Type B pancreatic cell (in vitro differentiated cells): ENCODE measurements at regions not wholly inside any gene's neighbourhood (a gene's known extent, or its start where the extent isn't known, plus 50 kb on each side); places are given as distances from the start of the nearest gene placed in this dataset.
A peak's percentile ranks its signal among the peaks of the same experiment; 100 is the strongest.

Source experiments
- DNase-seq: peaks from one replicate; pipeline ENCODE4 v3.0.0; 2021; ENCODE audit warnings: mixed read lengths; ENCODE audit not compliant: unreplicated experiment; ENCODE audit errors: extremely low spot score
- H3K27ac Mint-ChIP-seq: 2 replicates; pipeline ENCODE4 v1.8.0; 2021; ENCODE audit warnings: mild to moderate bottlenecking, mixed read lengths
- H3K27me3 Mint-ChIP-seq: 2 replicates; pipeline ENCODE4 v1.8.0; 2021; ENCODE audit warnings: mixed read lengths
- H3K36me3 Mint-ChIP-seq: 2 replicates; pipeline ENCODE4 v1.8.0; 2021; ENCODE audit warnings: mixed read lengths
- H3K4me1 Mint-ChIP-seq: one replicate; pipeline ENCODE4 v1.8.0; 2021; ENCODE audit warnings: mixed read lengths; ENCODE audit not compliant: unreplicated experiment
- H3K4me3 Mint-ChIP-seq: 2 replicates; pipeline ENCODE4 v1.8.0; 2021; ENCODE audit warnings: mild to moderate bottlenecking, mixed read lengths
- H3K9me3 Mint-ChIP-seq: 2 replicates; pipeline ENCODE4 v1.8.0; 2021; ENCODE audit warnings: mixed read lengths
- TF ChIP-seq, protein P1 (sequence below): fragments of 200-600 bp; sonication (generic); conservative IDR thresholded peaks from 2 replicates; pipeline ENCODE4 v1.5.0; 2021; ENCODE audit warnings: antibody characterized with exemption, mild to moderate bottlenecking

- TF ChIP-seq, protein P1, sequence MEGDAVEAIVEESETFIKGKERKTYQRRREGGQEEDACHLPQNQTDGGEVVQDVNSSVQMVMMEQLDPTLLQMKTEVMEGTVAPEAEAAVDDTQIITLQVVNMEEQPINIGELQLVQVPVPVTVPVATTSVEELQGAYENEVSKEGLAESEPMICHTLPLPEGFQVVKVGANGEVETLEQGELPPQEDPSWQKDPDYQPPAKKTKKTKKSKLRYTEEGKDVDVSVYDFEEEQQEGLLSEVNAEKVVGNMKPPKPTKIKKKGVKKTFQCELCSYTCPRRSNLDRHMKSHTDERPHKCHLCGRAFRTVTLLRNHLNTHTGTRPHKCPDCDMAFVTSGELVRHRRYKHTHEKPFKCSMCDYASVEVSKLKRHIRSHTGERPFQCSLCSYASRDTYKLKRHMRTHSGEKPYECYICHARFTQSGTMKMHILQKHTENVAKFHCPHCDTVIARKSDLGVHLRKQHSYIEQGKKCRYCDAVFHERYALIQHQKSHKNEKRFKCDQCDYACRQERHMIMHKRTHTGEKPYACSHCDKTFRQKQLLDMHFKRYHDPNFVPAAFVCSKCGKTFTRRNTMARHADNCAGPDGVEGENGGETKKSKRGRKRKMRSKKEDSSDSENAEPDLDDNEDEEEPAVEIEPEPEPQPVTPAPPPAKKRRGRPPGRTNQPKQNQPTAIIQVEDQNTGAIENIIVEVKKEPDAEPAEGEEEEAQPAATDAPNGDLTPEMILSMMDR: no peak
- H3K27me3 Mint-ChIP-seq: no peaks in the 10 kb centered on the region
- H3K36me3 Mint-ChIP-seq: peaks cover 3% of the 10 kb centered on the region
- no peak for DNase-seq
- peaks cover 18% of the 10 kb centered on the region for H3K4me1 Mint-ChIP-seq
- H3K27ac Mint-ChIP-seq: no peak overlapping the region
- no peak overlapping the region for H3K4me3 Mint-ChIP-seq
- H3K9me3 Mint-ChIP-seq: peaks cover 5% of the 10 kb centered on the region
These were observed 280.4 kb downstream of the SETD4 start for GRCh38 chr21:35779690-35780570.

DNA sequence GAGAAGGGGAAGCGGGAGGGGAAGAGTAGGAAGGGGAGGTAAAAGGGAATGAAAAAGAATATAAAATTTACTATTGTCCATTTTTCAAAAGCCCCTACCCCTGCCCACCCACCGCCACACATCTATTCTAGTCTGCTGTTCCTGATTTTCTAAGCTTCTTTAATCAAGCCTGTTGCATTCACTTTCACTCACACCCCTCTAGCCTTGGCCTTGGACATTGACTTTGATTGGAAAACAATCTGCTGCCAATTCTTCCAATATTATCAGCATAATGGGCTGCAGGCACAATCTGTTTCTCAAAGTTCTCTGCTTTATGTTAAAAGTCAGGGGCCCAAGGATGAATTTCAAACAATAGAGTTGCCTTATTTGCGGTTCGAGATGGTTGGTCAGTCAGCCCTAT is 281.2 kb downstream of the SETD4 start:
- Mint-ChIP-seq H3K9me3 (peaks cover 5% of the 10 kb centered on the region), H3K27me3 (no peaks in the 10 kb centered on the region), H3K4me3 (no peak overlapping the region), H3K36me3 (peaks cover 3% of the 10 kb centered on the region), H3K4me1 (peaks cover 18% of the 10 kb centered on the region), H3K27ac (no peak overlapping the region)
- TF ChIP-seq, protein P1: no peak
- DNase-seq: no peak

DNA sequence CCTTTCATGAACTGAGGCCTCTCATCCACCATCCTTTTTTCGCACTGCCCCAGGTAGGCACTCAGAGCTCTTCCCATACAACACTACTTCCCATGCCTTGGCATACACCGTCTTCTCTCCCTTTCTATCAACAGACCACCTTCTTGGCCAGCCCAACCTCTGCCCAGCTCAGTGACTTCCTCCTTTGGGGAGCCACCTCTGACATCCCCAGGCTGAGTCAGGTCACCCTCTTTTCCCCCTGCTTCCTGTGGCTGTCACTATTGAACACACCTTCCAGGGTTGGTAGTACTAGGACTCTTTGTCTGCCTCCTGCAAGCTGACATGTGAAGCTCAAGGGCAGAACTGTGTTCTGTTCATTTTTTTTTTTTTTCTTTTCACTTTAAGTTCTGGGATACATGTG is 283.2 kb downstream of the SETD4 start:
- Mint-ChIP-seq H3K9me3 (peaks cover 5% of the 10 kb centered on the region), H3K4me3 (no peak overlapping the region), H3K27me3 (no peaks in the 10 kb centered on the region), H3K36me3 (peaks cover 3% of the 10 kb centered on the region), H3K4me1 (peaks cover 14% of the 10 kb centered on the region), H3K27ac (no peak overlapping the region)
- TF ChIP-seq, protein P1: no peak
- no peak for DNase-seq

GRCh38 chr21:35775778-35776544 is 284.4 kb downstream of the SETD4 start:
- TF ChIP-seq, protein P1: no peak
- Mint-ChIP-seq H3K27ac (peak overlapping the region; percentile 57), H3K4me3 (peak overlapping the region; percentile 37), H3K27me3 (no peaks in the 10 kb centered on the region), H3K4me1 (peaks cover 14% of the 10 kb centered on the region), H3K9me3 (peaks cover 5% of the 10 kb centered on the region), H3K36me3 (peaks cover 3% of the 10 kb centered on the region)
- no peak for DNase-seq

DNA sequence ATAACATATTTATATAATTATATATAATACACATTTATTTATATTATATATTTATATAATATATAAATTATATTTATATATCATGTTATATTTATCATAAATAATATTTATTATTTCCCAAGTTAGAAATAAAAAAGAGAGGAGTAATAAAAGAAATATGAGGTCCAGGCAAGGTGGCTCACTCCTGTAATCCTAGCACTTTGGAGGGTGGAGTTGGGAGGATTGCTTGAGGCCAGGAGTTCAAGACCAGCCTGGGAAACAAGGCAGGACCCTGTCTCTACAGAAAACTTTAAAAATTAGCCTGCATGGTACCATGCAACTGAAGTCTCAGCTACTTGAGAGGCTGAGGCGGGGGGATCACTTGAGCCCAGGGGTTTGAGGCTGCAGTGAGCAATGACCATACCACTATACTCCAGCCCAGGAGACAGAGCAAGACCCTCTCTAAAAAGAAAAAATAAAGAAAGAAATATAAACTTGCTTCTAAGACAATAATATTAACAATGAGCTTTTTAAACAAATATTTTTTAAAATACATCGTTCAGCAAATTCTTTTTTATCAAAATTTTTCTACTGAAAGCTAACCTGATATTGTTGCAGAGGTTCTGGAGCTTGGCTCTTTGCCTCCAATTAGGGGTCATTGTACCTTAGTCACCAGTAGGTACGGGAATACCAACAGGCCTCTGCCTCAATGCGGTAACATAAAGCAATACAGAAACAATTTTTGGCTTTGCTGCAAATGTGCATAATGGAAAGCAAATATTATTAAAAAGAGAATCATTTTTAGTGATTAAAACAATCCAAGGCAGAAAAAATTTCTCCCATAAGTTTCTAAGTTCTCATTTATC is 290.0 kb downstream of the SETD4 start:
- H3K9me3 Mint-ChIP-seq: no peaks in the 10 kb centered on the region
- no peak overlapping the region for H3K27ac Mint-ChIP-seq
- H3K36me3 Mint-ChIP-seq: no peaks in the 10 kb centered on the region
- DNase-seq: no peak
- H3K4me3 Mint-ChIP-seq: no peak overlapping the region
- TF ChIP-seq, protein P1: no peak
- H3K27me3 Mint-ChIP-seq: no peaks in the 10 kb centered on the region
- H3K4me1 Mint-ChIP-seq: no peaks in the 10 kb centered on the region
